Frontal cortex (tissue), 3 donors: ENCODE measurements at regions not wholly inside any gene's neighbourhood (a gene's known extent, or its start where the extent isn't known, plus 50 kb on each side); places are given as distances from the start of the nearest gene placed in this dataset.
A peak's percentile ranks its signal among the peaks of the same experiment; 100 is the strongest.

Experiments
- DNase-seq, 2 donors: peaks; one replicate each; pipeline ENCODE4 v3.0.0; 2012; ENCODE audit warnings: low spot score in 2 of 2
- FAIRE-seq: peaks from 2 replicates; lab custom pipeline; 2012; peaks lifted over from hg19 to GRCh38; lab: Jason Lieb, UNC
- donor health status: control.
- donor health status: control.
- donor health status: control.

DNA sequence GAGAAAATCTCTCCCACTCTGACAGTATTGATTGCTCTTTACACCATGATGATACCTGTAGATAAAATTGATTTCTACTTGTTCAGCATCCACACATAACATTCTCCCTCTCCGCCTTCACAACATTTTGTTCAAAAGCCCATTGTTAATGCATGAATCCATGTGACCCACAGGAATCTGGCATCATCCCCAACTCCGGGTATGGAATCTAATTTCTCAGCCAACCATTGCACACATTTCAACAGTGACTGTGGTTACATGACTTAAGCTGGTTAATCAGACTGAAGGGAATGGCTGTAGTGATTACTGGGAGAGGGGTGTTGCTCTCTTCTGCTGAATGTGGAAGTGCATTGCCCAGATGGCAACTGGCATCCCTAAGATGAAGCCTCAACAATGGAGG lies 161.4 kb upstream of the C16orf82 start:
- DNase-seq = no peak
- no peak for FAIRE-seq

DNA sequence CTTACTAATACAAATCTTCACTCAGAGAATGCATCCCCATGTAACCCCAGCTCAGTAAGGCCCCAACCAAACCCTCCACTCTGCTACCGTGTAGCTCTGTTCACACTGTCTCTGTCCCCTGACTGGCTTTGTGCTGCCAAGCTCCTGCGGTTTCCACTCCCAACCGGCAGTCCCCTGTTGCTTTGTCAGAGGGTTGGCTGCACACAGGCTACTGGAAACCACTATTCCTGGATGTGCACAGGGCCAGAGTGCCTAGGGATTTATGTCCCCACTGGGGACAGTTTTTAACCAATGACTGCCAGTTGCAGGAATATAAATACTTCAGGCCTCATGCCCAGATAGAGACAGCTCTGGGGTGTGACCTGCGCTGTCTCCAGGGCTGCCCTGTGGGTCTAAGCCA lies 157.1 kb upstream of the C16orf82 start:
- no peak for DNase-seq
- FAIRE-seq = no peak

DNA sequence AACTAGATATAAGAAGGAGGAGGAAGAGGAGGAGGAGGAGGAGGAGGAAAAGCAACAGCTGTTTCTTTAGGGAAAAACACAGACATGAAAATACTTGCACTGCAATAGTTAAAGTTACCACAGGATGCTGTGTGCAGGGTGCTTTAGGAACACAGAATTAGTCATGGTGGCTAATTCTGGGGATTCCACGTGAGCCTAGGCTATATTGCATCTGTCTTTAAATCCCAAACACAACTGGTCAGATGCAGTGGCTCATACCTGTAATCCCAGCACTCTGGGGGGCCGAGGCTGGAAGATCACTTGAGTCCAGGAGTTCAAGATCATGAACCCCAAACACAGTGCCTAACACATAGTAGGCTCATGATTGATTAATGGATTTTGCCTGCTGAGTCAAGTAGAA lies 155.3 kb upstream of the C16orf82 start:
- DNase-seq = no peak
- FAIRE-seq = no peak

DNA sequence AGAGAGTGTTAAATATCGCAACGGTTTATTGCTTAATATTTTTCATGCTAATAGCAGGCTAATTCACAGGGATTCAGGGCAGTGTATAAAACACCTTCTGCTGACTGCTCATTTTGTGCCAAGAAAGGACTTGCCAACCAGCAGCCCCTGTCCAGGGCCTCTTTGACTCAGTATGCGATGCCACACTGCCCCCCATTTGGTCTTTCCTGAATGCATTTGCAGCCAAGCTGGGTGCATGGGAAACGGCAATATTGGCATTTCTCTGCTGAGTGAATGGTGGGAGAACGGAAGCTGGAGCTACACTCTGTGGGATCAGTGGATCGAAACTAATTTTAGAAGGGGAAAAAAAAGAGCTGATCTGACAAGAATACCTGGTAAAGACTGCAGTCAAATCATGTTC lies 152.9 kb upstream of the C16orf82 start:
- no peak for FAIRE-seq
- DNase-seq = no peak

DNA sequence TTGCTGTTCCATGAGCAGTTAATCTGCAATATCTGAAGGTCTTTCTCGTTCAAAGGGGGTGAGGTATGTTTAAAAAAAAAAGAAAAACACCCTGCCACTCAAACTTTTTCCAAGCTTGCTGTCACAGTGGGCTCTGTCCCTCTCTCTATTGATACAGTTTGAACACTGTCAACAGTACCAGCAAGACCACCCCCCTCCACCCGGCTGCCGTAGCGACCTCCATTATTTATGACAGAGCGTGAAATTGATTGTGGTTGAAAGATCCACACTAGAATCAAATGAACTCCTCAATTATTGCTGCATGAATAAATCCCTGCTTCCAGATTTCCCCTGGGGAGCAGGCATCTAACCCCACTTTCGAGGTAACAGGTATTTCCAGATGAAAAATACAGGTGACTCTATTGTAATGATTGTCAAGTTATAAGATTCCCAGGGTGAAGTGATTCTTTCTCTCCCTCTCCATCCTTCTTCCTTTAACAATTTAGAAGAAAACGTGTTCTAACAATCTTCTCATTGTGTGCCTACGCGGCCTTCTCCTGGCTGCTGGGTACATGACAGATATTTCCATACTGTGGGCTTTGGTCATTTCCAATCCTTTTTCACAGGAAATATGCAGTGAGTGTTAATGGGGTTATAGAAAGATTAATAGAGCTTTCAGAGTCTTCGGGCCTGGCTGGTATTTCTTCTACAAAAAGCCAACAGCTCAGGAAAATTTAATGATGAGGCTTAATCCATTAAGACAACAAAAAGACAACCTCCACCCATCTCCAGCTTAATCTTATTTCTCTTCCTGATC lies 135.7 kb upstream of the C16orf82 start:
- FAIRE-seq (no peak), DNase-seq (no peak)

DNA sequence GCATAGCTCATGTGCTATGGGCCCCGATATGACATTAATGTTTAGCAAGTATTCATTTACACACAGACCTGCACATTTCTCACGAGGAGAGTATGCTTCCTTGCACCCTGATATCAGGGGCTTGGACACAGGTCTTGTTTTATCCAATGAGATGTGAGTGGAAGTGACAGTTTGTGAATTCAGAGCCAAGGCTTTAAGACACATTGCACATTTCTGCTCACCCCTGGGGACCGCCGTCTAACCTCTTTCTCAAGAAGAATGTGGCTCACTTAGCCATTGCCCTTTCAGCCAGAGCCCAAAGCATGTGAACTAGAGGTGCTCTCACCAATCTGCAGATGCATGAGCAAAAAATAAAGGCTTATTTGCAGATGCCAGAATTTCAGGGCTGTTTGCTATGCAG lies 116.1 kb upstream of the C16orf82 start:
- no peak for FAIRE-seq
- no peak for DNase-seq

DNA sequence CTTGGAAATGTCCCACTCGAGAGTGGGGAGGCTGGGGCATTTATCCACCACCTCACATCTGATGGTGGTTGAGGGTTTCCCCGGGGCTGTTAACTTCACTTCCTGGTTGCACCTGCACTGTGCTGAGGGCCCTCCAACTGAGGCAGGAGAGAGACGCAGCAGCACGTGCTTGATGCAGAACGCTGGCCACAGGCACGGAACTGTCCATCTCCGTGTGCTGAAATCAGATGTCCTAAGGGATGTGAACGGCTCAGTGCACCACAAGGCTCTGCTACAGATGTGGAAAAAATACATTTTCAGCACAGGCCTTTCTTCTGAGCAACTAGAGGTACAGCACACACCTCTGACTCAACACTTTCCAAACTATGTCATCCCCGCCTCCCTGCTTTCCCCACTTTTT lies 114.8 kb upstream of the C16orf82 start:
- DNase-seq = no peak
- no peak for FAIRE-seq

DNA sequence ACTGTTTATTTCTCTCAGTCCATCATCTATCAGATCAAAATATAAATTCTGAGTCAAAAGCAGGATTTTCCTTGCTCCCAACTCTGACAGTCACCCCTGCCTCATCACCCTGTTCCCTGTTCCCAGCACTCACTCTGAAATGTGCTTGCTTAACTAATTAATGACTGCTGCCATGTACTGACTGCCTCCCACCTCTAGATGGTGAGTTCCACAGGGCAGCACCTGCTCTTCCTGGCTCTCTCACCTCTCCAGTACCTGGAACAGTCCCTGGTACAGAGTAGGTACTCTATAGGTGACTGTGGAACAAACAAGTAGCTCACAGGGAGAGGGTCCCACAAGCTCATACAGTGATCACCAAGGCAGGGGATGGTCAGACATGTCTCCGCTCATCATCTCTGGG lies 114.3 kb upstream of the C16orf82 start:
- no peak for DNase-seq
- no peak for FAIRE-seq

DNA sequence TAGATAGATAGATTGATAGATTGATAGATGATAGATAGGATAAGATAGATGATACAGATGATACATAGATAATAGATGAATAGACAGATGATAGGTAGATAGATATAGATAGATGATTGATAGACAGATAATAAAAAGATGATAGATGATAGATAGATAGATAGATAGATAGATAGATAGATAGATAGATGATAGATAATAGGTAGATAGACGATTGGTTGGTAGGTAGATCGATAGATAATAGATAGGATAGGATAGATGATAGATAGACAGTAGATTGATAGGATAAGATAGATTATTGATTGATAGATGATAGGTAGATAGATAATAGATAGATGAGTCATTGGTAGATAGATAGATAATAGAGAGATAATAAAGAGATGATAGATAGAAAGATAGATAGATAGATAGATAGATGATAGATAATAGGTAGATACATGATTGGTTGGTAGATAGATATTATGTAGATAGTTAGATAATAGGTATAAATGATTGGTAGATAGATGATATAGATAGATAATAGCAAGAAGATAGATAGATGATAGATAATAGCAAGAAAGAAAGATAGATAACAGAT lies 109.4 kb upstream of the C16orf82 start:
- DNase-seq (no peak), FAIRE-seq (no peak)

DNA sequence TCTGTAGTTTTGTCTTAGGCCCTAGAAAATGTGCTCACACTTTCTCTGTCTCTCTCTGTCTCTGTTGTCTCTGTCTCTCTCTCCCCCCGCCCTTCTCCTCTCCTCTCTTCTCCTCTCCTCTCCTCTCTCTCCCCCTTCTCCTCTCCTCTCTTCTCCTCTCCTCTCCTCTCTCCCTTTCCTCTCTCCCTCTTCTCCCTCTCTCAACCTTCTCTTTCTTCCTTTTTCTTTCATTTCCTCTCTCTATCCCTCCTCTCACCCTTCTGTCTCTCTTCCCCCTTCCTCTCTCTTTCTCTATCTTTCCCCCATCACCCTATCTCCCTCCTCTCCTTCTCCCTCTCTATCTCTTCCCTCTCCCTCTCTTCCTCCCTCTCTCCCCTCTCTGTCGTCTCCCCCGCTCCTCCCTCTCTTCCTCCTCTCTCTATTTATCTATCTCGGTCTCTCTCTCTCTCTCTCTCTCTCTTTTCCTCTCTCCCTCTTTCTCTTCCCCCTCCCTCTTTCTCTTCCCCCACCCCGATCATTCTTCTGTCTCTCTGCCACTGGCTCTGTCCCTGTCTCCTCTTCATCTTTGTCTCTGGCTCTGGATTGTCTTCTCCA lies 107.2 kb upstream of the C16orf82 start:
- FAIRE-seq (no peak), DNase-seq (no peak)

DNA sequence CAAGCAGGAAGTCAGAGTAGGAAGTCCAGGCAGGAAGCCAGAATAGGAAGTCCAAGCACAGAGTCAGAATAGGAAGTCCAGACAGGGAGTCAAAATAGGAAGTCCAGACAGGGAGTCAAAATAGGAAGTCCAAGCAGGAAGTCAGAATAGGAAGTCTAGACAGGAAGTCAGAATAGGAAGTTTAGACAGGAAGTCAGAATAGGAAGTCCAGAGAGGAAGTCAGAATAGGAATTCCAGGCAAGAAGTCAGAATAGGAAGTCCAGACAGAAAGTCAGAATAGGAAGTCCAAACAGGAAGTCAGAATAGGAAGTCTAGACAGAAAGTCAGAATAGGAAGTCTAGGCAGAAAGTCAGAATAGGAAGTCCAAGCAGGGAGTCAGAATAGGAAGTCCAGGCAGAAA lies 105.3 kb upstream of the C16orf82 start:
- FAIRE-seq = no peak

DNA sequence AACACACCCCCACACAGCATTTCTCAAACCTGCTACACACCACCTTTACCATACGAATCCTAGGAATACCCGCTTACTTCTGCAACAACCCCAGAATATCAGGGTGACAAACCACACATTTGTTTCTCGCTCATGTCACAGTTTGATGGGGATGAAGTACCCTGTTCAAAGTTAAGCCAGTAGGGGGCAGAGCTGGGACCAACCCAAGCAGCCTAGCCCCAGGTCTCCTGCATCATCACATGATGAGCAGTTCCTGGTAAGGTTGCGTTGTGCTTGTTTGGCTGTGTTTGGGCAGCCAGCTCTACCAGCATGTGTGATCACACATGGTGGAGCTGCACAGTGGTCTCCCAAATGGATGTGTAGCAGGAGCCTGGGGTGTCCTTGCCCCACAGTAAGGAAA lies 103.6 kb upstream of the C16orf82 start:
- FAIRE-seq (no peak), DNase-seq (no peak)

More for the DNA sequence above, 105.3 kb upstream of the C16orf82 start:
- DNase-seq = no peak

DNA sequence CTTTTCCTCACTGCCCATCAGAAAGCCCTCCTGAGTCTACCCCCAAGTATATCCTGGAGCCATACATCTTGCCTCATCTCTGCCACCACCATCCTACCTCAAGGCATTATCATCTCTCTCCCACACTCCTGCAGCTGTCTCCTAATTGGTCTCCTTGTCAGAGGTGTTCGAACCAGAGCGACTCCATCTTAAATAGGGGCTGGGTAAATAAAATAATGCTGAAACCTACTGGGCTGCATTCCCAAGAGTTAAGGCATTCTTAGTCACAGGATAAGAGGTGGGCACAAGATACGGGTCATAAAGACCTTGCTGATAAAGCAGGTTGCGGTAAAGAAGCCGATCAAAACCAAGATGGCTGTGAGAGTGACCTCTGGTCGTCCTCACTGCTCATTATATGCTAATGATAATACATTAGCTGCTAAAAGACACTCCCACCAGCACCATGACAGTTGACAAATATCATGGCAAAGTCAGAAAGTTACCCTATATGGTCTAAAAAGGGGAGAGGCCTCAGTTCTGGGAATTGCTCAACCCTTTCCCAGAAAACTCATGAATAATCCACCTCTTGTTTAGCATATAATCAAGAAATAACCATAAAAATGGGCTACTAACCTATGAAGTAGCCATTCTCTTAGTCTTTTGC lies 97.0 kb upstream of the C16orf82 start:
- DNase-seq (no peak), FAIRE-seq (no peak)

DNA sequence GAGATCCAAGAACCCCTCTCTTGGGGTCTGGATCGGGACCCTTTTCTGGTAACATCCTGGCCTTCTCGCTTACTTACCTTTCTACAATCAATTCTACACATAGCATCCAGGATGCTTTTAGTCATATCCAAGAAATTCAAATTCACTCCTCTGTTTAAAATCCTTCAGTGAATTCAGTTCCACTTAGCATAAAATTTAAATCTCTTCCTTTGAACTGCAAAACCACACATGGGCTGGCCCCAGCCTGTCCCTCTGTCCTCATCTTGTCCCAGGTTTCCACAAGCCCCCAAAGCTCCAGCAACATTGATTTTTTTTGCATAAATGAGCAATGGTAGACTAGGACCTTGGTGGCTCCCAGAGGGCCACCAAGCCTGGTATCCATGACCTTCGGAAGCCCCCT lies 96.4 kb upstream of the C16orf82 start:
- FAIRE-seq (no peak), DNase-seq (no peak)

DNA sequence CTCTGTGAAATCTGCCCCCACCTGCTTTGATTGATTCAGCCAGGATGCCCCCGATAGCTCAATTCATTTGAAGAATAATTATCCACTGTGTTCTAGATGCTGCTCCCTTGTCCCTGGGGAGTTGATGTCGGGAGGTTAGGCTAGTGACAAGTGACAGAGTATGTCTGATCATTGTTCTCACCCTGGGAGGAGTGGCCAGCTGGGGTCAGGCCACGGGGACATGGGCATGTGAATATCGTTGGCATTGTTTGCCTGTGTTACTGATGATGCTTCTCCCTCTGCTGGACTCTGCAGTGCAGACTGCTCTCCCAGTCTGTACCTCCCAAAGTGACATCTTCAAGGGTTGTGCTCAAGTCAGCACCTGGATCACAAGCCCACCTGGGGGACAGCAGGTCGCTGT lies 89.9 kb upstream of the C16orf82 start:
- peak; percentile 3 to 9 for DNase-seq
- FAIRE-seq = no peak

DNA sequence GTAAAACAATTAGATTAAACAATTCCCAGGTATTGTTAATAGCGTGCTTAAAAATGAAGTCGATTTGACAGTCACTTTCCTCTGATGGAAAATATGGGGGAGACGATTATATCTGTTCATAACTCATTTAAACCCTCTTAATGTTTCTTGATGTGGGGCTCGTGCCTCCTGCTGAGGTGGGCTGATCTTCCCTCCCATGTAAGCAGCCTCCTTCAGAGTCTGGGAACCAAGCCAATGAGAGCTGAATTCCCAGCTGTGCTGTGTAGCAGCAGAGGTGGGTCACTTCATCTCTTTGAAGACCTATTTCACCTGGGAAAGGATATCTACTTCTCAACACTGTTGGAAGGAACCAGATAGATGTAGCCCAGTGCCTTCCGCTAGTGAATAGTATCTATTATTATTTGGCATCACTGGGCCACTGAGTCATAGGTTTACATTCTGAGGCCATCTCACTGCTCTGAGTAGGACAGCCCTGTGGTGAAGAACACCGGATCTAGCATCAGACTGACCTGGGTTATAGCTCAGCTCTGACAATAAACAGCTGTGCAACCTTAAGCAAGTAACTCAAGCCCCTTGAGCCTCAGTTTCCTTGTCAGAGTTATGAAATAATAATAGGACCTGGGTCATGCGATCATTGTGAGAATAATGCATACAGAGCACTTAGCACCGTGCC lies 85.3 kb upstream of the C16orf82 start:
- DNase-seq (no peak), FAIRE-seq (no peak)

DNA sequence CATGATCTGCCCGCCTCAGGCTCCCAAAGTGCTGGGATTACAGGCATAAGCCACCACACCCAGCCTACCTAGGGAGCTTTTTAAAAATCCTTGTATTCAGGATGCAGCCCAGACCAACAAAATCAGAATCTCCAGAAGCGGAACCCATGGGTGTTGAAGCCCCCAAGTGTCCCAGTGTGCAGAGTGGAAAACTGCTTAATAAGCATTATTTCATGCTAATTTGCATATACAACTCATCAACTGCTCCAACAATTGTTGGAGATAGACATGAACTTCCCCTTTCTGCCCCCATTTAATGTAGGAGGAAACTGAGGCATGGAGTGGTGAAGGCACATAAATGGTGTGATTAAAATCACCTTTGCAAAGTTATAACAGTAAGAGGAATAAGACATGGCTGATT lies 84.3 kb upstream of the C16orf82 start:
- FAIRE-seq (no peak), DNase-seq (no peak)

DNA sequence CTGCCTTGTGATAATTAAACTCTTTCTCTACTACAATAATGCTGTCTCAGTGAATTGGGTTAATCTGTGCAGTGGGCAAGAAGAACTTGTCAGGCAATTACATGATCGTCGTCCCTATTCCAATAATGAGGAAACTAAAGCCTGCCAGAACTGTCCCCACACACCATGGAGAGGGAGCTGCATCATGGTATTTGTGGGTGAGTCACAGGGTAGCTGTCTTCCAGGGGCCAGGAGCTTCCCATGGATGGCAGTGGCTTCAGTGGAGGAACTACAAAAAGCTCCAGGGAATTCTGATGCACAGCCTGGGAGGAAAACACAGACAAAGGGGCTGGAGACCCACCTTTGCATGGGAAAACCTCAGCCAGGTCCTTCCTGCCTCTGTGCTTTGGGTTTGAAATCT lies 83.3 kb upstream of the C16orf82 start:
- FAIRE-seq (no peak), DNase-seq (no peak)

DNA sequence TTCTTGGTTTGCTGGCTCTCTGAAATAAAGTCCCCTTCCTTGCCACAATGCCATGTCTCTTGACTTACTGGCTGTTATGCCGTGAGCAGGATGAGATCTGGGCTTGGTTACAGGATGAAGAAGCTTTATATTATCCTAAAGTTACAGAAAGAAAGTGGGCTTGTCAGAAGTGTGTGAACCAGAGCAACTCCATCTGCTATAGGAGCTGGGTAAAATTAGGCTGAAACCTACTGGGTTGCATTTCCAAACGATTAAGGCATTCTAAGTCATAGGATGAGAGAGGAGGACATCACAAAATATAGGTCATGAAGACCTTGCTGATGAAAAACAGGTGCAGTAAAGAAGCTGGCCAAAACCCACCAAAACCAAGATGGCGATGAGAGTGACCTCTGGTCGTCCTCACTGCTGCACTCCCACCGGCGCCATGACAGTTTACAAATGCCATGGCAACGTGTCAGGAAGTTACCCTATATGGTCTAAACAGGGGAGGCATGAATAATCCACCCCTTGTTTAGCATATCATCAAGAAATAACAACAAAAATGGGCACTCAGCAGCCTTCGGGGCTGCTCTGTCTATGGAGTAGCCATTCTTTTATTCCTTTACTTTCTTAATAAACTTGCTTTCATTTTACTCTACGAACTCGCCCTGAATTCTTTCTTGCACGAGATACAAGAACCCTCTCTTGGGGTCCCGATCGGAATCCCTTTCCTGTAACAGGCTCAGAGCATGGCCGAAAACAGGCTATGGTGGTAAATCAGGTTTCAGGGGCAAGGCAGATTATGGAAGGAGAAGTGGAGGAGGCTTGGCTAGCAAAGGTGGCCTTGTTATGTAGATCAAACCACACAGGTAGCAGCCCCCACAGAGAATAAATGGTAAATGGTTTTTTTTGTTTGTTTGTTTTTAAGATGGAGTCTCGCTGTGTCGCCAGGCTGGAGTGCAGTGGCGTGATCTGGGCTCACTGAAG lies 81.3 kb upstream of the C16orf82 start:
- DNase-seq (no peak), FAIRE-seq (no peak)
